ENCODE measurements at regions not wholly inside any gene's neighbourhood (a gene's known extent, or its start where the extent isn't known, plus 50 kb on each side); places are given as distances from the start of the nearest gene placed in this dataset.
A peak's percentile ranks its signal among the peaks of the same experiment; 100 is the strongest.

- POLR2A ChIA-PET = interaction anchor here (0.6 to 0.9 kb wide), 2 partner anchors 10 to 89 kb away, joined by 4 to 6 read pairs; no protein-coding TSS in a partner anchor
- Histone ChIP-seq H3K4me3 (ENCODE audit: low read depth, low read length) (no peak overlapping the region), H3K27me3 (ENCODE audit: control insufficient read depth, insufficient read depth, low read length) (no peaks in the 10 kb centered on the region), H3K36me3 (ENCODE audit: control insufficient read depth, insufficient read depth, low read length) (no peaks in the 10 kb centered on the region; the same call in 1 of the 2 replicates)
- no peak for TF ChIP-seq CTCF (IDR thresholded peaks at IDR 0.05; ENCODE audit: insufficient read depth, low read depth, low read length)
- DNase-seq (ENCODE audit: low read depth) = peak; percentile 74
- CTCF ChIA-PET = interaction anchor here (0.7 to 1.5 kb wide), 5 partner anchors 14 to 576 kb away, joined by 3 to 5 read pairs (median 3); no protein-coding TSS in a partner anchor
Observed at GRCh38 chr2:217732992-217733391, 269.8 kb downstream of the TNS1 start.

- DNase-seq (ENCODE audit: low read depth) = no peak
- TF ChIP-seq CTCF (IDR thresholded peaks at IDR 0.05; ENCODE audit: insufficient read depth, low read depth, low read length) = no peak
- POLR2A ChIA-PET = no interaction called here
- CTCF ChIA-PET = interaction anchor here (0.7 to 1.5 kb wide), 3 partner anchors 24 to 310 kb away, joined by 3 to 5 read pairs (median 3); no protein-coding TSS in a partner anchor
- Histone ChIP-seq H3K4me3 (ENCODE audit: low read depth, low read length) (no peak overlapping the region), H3K27me3 (ENCODE audit: control insufficient read depth, insufficient read depth, low read length) (no peaks in the 10 kb centered on the region), H3K36me3 (ENCODE audit: control insufficient read depth, insufficient read depth, low read length) (no peaks in the 10 kb centered on the region; the same call in 1 of the 2 replicates)
Observed at GRCh38 chr2:217731805-217732204, 271.0 kb downstream of the TNS1 start.

GRCh38 chr2:217729421-217730053 lies 273.3 kb downstream of the TNS1 start:
- H3K27me3 ChIP-seq (ENCODE audit: control insufficient read depth, insufficient read depth, low read length) = no peaks in the 10 kb centered on the region
- no peaks in the 10 kb centered on the region; the same call in 1 of the 2 replicates for H3K36me3 ChIP-seq (ENCODE audit: control insufficient read depth, insufficient read depth, low read length)
- H3K4me3 ChIP-seq (ENCODE audit: low read depth, low read length) = no peak overlapping the region
- POLR2A ChIA-PET = no interaction called here
- no peak for TF ChIP-seq CTCF (IDR thresholded peaks at IDR 0.05; ENCODE audit: insufficient read depth, low read depth, low read length)
- CTCF ChIA-PET = interaction anchor here (1.1 to 2.3 kb wide), 3 partner anchors 11 to 1031 kb away, joined by 3 to 8 read pairs (median 3); no protein-coding TSS in a partner anchor
- DNase-seq (ENCODE audit: low read depth) = no peak

GRCh38 chr2:217727801-217728200 lies 275.0 kb downstream of the TNS1 start:
- ChIA-PET POLR2A (no interaction called here), CTCF (interaction anchor here (1.1 to 2.3 kb wide), 3 partner anchors 15 to 29 kb away, joined by 3 to 8 read pairs (median 5); no protein-coding TSS in a partner anchor)
- no peaks in the 10 kb centered on the region for H3K27me3 ChIP-seq (ENCODE audit: control insufficient read depth, insufficient read depth, low read length)
- DNase-seq (ENCODE audit: low read depth) = no peak
- H3K36me3 ChIP-seq (ENCODE audit: control insufficient read depth, insufficient read depth, low read length) = no peaks in the 10 kb centered on the region
- no peak overlapping the region for H3K4me3 ChIP-seq (ENCODE audit: low read depth, low read length)
- no peak for TF ChIP-seq CTCF (IDR thresholded peaks at IDR 0.05; ENCODE audit: insufficient read depth, low read depth, low read length)

GRCh38 chr2:217725409-217725808 lies 277.4 kb downstream of the TNS1 start:
- ChIA-PET CTCF (interaction anchor here (1.0 to 2.9 kb wide), 2 partner anchors 10 to 13 kb away, joined by 3 to 15 read pairs; no protein-coding TSS in a partner anchor), POLR2A (no interaction called here)
- Histone ChIP-seq H3K27me3 (ENCODE audit: control insufficient read depth, insufficient read depth, low read length) (no peaks in the 10 kb centered on the region), H3K4me3 (ENCODE audit: low read depth, low read length) (no peak overlapping the region), H3K36me3 (ENCODE audit: control insufficient read depth, insufficient read depth, low read length) (no peaks in the 10 kb centered on the region)
- TF ChIP-seq CTCF (IDR thresholded peaks at IDR 0.05; ENCODE audit: insufficient read depth, low read depth, low read length) = no peak
- no peak for DNase-seq (ENCODE audit: low read depth)

Data from BJ (cell line).